HepG2 (cell line): ENCODE measurements at regions not wholly inside any gene's neighbourhood (a gene's known extent, or its start where the extent isn't known, plus 50 kb on each side); places are given as distances from the start of the nearest gene placed in this dataset.

Experiments
- ATAC-seq: fragments of 200-7000 bp; cut with Tn5 transposase; 3 replicates; pipeline ENCODE4 v1.9.1; 2020; ENCODE audit warnings: mild to moderate bottlenecking, moderate library complexity
- BruUV-seq: library from RNA; stranded (reverse); fragments of 400-500 nt; replicated peaks from 2 replicates; lab custom pipeline; 2021; lab: Mats Ljungman, UMichigan
- CTCF ChIA-PET: fragments of 300-600 bp; formaldehyde crosslinking; extraction: SDS; loops from one replicate; lab custom pipeline; 2021; ENCODE audit warnings: low total read pairs, inconsistent platforms, low intra/inter-chr PET ratio; lab: Yijun Ruan, JAX
- POLR2A ChIA-PET: fragments of 350-600 bp; sonication (Branson Sonifier 250); formaldehyde crosslinking; loops from one replicate; lab custom pipeline; 2020; ENCODE audit warnings: antibody characterized with exemption, inconsistent platforms; lab: Yijun Ruan, JAX
- DNase-seq: peaks from one replicate; pipeline ENCODE4 v3.0.0-alpha.2; 2015; ENCODE audit warnings: low spot score
- FAIRE-seq: peaks from 3 replicates; lab custom pipeline; 2011; peaks lifted over from hg19 to GRCh38; lab: Jason Lieb, UNC
- H2AFZ ChIP-seq: one replicate; pipeline ENCODE4 v1.6.1; 2011; ENCODE audit warnings: low read length, inconsistent platforms
- H3K27ac ChIP-seq: fragments of 300-600 bp; 3 replicates; pipeline ENCODE4 v1.8.0; 2011; ENCODE audit warnings: mixed run types, mild to moderate bottlenecking, mixed read lengths, low read length, inconsistent platforms; ENCODE audit not compliant: insufficient read depth; ENCODE audit errors: extremely low read length
- H3K27me3 ChIP-seq, 2 experiments: fragments of 200-600 bp in 1 of 2; 2 replicates in 1 of 2; 3 replicates in 1 of 2; pipeline versions ENCODE4 v1.6.0 to v1.8.0; 2011; ENCODE audit warnings: low read length in 2 of 2, mild to moderate bottlenecking in 2 of 2, moderate library complexity in 2 of 2, inconsistent platforms in 1 of 2; ENCODE audit not compliant: insufficient read depth in 2 of 2, control insufficient read depth in 1 of 2
- H3K36me3 ChIP-seq, 2 experiments: fragments of 200-600 bp in 1 of 2; replicated peaks in 1 of 2; 2 replicates in 1 of 2; 3 replicates in 1 of 2; pipeline versions ENCODE4 v1.5.1 to v1.8.0; 2011; ENCODE audit warnings: low read length in 2 of 2, inconsistent platforms in 1 of 2; ENCODE audit not compliant: insufficient read depth in 2 of 2, control insufficient read depth in 1 of 2
- H3K4me1 ChIP-seq: 2 replicates; pipeline ENCODE4 v1.5.1; 2012; ENCODE audit warnings: low read length, inconsistent platforms; ENCODE audit not compliant: insufficient read depth
- H3K4me2 ChIP-seq: 2 replicates; pipeline ENCODE4 v1.6.0; 2011; ENCODE audit warnings: low read depth, low read length, inconsistent platforms
- H3K4me3 ChIP-seq, 3 experiments: fragments of 200-600 bp in 1 of 3; sonication (generic), shearing (Covaris generic) in 1 of 3; replicated peaks in 1 of 3; 2 replicates each; pipeline ENCODE4 v1.5.1; 2011 to 2016; ENCODE audit warnings: low read length in 3 of 3, inconsistent platforms in 2 of 3, low read depth in 2 of 3, mild to moderate bottlenecking in 2 of 3, control low read depth in 1 of 3, mixed read lengths in 1 of 3; ENCODE audit not compliant: insufficient read depth in 1 of 3
- H3K79me2 ChIP-seq: one replicate; pipeline ENCODE4 v1.6.1; 2011; ENCODE audit warnings: low read length, inconsistent platforms; ENCODE audit not compliant: insufficient read depth
- H3K9ac ChIP-seq: 2 replicates; pipeline ENCODE4 v1.6.0; 2011; ENCODE audit warnings: mild to moderate bottlenecking, low read depth, low read length, inconsistent platforms; ENCODE audit not compliant: insufficient read depth
- H3K9me3 ChIP-seq: 2 replicates; pipeline ENCODE4 v1.5.1; 2012; ENCODE audit warnings: mild to moderate bottlenecking, low read length
- H4K20me1 ChIP-seq: 2 replicates; pipeline ENCODE4 v1.6.0; 2011; ENCODE audit warnings: inconsistent platforms, mild to moderate bottlenecking, low read length, moderate library complexity; ENCODE audit not compliant: insufficient read depth
- ATAD3A ChIP-seq: sonication (generic); formaldehyde crosslinking; IDR thresholded peaks from 2 replicates; pipeline ENCODE4 v1.4.0; 2020; ENCODE audit warnings: missing genetic modification reagents
- CEBPB ChIP-seq: IDR thresholded peaks from 2 replicates; pipeline ENCODE4 v1.6.1; 2011; ENCODE audit warnings: low read depth, low read length, improper control_type of control experiment, borderline replicate concordance
- FOXJ3 ChIP-seq: sonication (generic); formaldehyde crosslinking; IDR thresholded peaks from 2 replicates; pipeline ENCODE4 v1.4.0; 2020; ENCODE audit warnings: missing genetic modification reagents, mild to moderate bottlenecking, borderline replicate concordance
- HNRNPUL1 ChIP-seq: fragments of 200-400 bp; formaldehyde crosslinking; IDR thresholded peaks from 2 replicates; pipeline ENCODE4 v1.6.1; 2017; ENCODE audit warnings: low read depth, mild to moderate bottlenecking, low read length, moderate library complexity
- RFXAP ChIP-seq: sonication (generic); formaldehyde crosslinking; IDR thresholded peaks from 2 replicates; pipeline ENCODE4 v1.4.0; 2020; ENCODE audit warnings: missing genetic modification reagents, borderline replicate concordance
- TP53 ChIP-seq: sonication (generic); formaldehyde crosslinking; conservative IDR thresholded peaks from 2 replicates; pipeline ENCODE4 v1.4.0; 2020; ENCODE audit warnings: missing genetic modification reagents
- U2AF2 ChIP-seq: fragments of 200-400 bp; formaldehyde crosslinking; IDR thresholded peaks from 2 replicates; pipeline ENCODE4 v1.6.1; 2017; ENCODE audit warnings: low read depth, mild to moderate bottlenecking, low read length
- ZBTB20 ChIP-seq: sonication (generic); formaldehyde crosslinking; IDR thresholded peaks from 2 replicates; pipeline ENCODE4 v1.8.1; 2023; ENCODE audit warnings: missing genetic modification reagents, low read depth, mild to moderate bottlenecking, borderline replicate concordance
- ZBTB3 ChIP-seq: sonication (generic); formaldehyde crosslinking; IDR thresholded peaks from 2 replicates; pipeline ENCODE4 v1.4.0; 2020; ENCODE audit warnings: low read depth, mild to moderate bottlenecking, moderate library complexity, missing genetic modification reagents, borderline replicate concordance
- ZNF256 ChIP-seq: sonication (generic); formaldehyde crosslinking; conservative IDR thresholded peaks from 2 replicates; pipeline ENCODE4 v1.4.0; 2020; ENCODE audit warnings: missing genetic modification reagents
- ZNF282 ChIP-seq: fragments of 450-650 bp; IDR thresholded peaks from 2 replicates; pipeline ENCODE4 v1.6.1; 2018; ENCODE audit not compliant: partially characterized antibody
- ZNF34 ChIP-seq: sonication (generic); formaldehyde crosslinking; IDR thresholded peaks from 2 replicates; pipeline ENCODE4 v1.4.0; 2020; ENCODE audit warnings: mild to moderate bottlenecking, missing genetic modification reagents, borderline replicate concordance
- ZNF615 ChIP-seq: sonication (generic); formaldehyde crosslinking; IDR thresholded peaks from 2 replicates; pipeline ENCODE4 v1.5.0; 2020; ENCODE audit warnings: mild to moderate bottlenecking, missing genetic modification reagents, borderline replicate concordance
- ZNF652 ChIP-seq: IDR thresholded peaks from 2 replicates; pipeline ENCODE4 v1.6.1; 2016; ENCODE audit warnings: low read depth, borderline replicate concordance
- ZNF780A ChIP-seq: sonication (generic); formaldehyde crosslinking; IDR thresholded peaks from 2 replicates; pipeline ENCODE4 v1.8.0; 2022; ENCODE audit warnings: mild to moderate bottlenecking, missing genetic modification reagents, moderate library complexity
- in situ Hi-C: cut with HindIII; loops from 2 replicates; pipeline ENCODE4 v1.10.0; 2017; ENCODE audit warnings: low pct_unique_long_range_greater_than_20kb; ENCODE audit not compliant: extremely low pct_ligation_motif_present
- intact Hi-C: fragments of 100-400 bp; cut with micrococcal nuclease; formaldehyde crosslinking; loops from one replicate; pipeline ENCODE4 v1.10.0; 2022; ENCODE audit not compliant: unreplicated experiment
- TF ChIP-seq, protein P1 (sequence below): sonication (generic); formaldehyde crosslinking; IDR thresholded peaks from 2 replicates; pipeline ENCODE4 v1.4.0; 2020; ENCODE audit warnings: missing genetic modification reagents
- TF ChIP-seq, protein P2 (sequence below): sonication (generic); formaldehyde crosslinking; IDR thresholded peaks from 2 replicates; pipeline ENCODE4 v1.4.0; 2020; ENCODE audit warnings: missing genetic modification reagents

DNA sequence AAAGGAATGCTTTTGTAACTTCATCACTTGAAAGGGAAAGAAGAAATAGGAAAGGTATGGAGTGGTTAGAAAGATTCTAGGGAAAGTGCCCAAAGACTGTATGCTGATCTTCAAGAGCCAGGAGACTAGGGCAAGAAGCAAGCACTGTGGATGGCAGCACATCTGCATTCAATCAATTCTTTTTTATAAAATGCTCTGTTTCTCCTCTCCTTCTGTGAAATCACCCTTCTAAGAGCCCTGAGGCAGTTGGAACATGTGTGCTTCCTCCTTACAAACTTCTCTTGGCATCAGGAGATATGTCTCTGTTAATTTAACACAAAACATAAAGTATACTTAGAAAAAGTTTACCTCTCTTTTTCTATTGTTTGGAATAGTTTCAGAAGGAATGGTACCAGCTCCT, 1162.2 kb upstream of the GJE1 start:
- in situ Hi-C loops, result no loop called here
- BruUV-seq, result no TSS peak
- ATAC-seq (no peak), DNase-seq (no peak), FAIRE-seq (no peak)
- Histone ChIP-seq H3K79me2 (no peaks in the 10 kb centered on the region), H3K9me3 (peaks cover 4% of the 10 kb centered on the region), H3K36me3 (no peaks in the 10 kb centered on the region), H2AFZ (no peak overlapping the region), H3K4me2 (no peak overlapping the region), H3K27ac (no peak overlapping the region), H4K20me1 (no peaks in the 10 kb centered on the region; the same call in 1 of the 2 replicates), H3K4me3 (no peak overlapping the region), H3K27me3 (no peaks in the 10 kb centered on the region), H3K4me1 (no peaks in the 10 kb centered on the region), H3K9ac (no peak overlapping the region)
- ChIA-PET CTCF (no interaction called here), POLR2A (no interaction called here)
- TF ChIP-seq ZNF34 (CRISPR knock-in tag), result no peak
- no peak for TF ChIP-seq U2AF2
- no peak for TF ChIP-seq ZNF652 (CRISPR knock-in tag)
- TF ChIP-seq ATAD3A (CRISPR knock-in tag), result no peak
- no peak for TF ChIP-seq ZBTB20 (CRISPR knock-in tag)
- TF ChIP-seq RFXAP (CRISPR knock-in tag), result no peak
- TF ChIP-seq, protein P1, sequence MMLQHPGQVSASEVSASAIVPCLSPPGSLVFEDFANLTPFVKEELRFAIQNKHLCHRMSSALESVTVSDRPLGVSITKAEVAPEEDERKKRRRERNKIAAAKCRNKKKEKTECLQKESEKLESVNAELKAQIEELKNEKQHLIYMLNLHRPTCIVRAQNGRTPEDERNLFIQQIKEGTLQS (CRISPR knock-in tag), result no peak
- no peak for TF ChIP-seq TP53
- TF ChIP-seq ZNF780A (CRISPR knock-in tag), result no peak
- no peak for TF ChIP-seq ZNF256 (CRISPR knock-in tag)
- no peak for TF ChIP-seq ZNF615 (CRISPR knock-in tag)
- TF ChIP-seq ZNF282, result no peak
- TF ChIP-seq CEBPB, result no peak
- no peak for TF ChIP-seq HNRNPUL1
- TF ChIP-seq FOXJ3 (CRISPR knock-in tag), result no peak
- TF ChIP-seq, protein P2, sequence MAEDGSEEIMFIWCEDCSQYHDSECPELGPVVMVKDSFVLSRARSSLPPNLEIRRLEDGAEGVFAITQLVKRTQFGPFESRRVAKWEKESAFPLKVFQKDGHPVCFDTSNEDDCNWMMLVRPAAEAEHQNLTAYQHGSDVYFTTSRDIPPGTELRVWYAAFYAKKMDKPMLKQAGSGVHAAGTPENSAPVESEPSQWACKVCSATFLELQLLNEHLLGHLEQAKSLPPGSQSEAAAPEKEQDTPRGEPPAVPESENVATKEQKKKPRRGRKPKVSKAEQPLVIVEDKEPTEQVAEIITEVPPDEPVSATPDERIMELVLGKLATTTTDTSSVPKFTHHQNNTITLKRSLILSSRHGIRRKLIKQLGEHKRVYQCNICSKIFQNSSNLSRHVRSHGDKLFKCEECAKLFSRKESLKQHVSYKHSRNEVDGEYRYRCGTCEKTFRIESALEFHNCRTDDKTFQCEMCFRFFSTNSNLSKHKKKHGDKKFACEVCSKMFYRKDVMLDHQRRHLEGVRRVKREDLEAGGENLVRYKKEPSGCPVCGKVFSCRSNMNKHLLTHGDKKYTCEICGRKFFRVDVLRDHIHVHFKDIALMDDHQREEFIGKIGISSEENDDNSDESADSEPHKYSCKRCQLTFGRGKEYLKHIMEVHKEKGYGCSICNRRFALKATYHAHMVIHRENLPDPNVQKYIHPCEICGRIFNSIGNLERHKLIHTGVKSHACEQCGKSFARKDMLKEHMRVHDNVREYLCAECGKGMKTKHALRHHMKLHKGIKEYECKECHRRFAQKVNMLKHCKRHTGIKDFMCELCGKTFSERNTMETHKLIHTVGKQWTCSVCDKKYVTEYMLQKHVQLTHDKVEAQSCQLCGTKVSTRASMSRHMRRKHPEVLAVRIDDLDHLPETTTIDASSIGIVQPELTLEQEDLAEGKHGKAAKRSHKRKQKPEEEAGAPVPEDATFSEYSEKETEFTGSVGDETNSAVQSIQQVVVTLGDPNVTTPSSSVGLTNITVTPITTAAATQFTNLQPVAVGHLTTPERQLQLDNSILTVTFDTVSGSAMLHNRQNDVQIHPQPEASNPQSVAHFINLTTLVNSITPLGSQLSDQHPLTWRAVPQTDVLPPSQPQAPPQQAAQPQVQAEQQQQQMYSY (CRISPR knock-in tag), result no peak
- TF ChIP-seq ZBTB3 (CRISPR knock-in tag), result no peak
- intact Hi-C loops, result no loop called here
